Stomach (tissue), 8 donors: ENCODE measurements at regions not wholly inside any gene's neighbourhood (a gene's known extent, or its start where the extent isn't known, plus 50 kb on each side); places are given as distances from the start of the nearest gene placed in this dataset.

ENCODE experiments used
- DNase-seq, 2 donors: peaks; one replicate each; pipeline versions ENCODE4 v3.0.0 to v3.0.0-alpha.2; 2013 to 2019
- H3K27ac ChIP-seq, 5 donors: fragments of 200-600 bp in 4 of 5; sonication (generic) in 4 of 5; one replicate each; pipeline ENCODE4 v1.5.1; 2013 to 2019; ENCODE audit warnings: mild to moderate bottlenecking in 1 of 5, moderate library complexity in 1 of 5
- H3K27me3 ChIP-seq, 3 donors: fragments of 200-600 bp; sonication (generic); one replicate each; pipeline ENCODE4 v1.5.1; 2017 to 2019; ENCODE audit warnings: mixed run types in 1 of 3
- H3K36me3 ChIP-seq, 4 donors: fragments of 200-600 bp; sonication (generic); 1 replicate in 3 of 4; 2 replicates in 1 of 4; pipeline ENCODE4 v1.5.1; 2016 to 2019
- H3K4me1 ChIP-seq, 4 donors: fragments of 200-600 bp; sonication (generic); one replicate each; pipeline ENCODE4 v1.5.1; 2016 to 2019
- H3K4me3 ChIP-seq, 4 donors: fragments of 200-600 bp; sonication (generic) in 3 of 4; one replicate each; pipeline ENCODE4 v1.5.1; 2016 to 2019; ENCODE audit warnings: mild to moderate bottlenecking in 1 of 4
- H3K9me3 ChIP-seq, 4 donors: fragments of 200-600 bp; sonication (generic); one replicate each; pipeline ENCODE4 v1.5.1; 2016 to 2019
- CTCF ChIP-seq, 7 experiments: fragments of 450-650 bp in 4 of 7; fragments of 200-600 bp in 3 of 7; sonication (generic) in 3 of 7; IDR thresholded peaks; one replicate each; pipeline ENCODE4 v1.5.1; 2016 to 2019; ENCODE audit warnings: antibody characterized with exemption in 7 of 7, control low read depth in 2 of 7, mild to moderate bottlenecking in 1 of 7
- EP300 ChIP-seq: sonication (generic); formaldehyde crosslinking; IDR thresholded peaks from one replicate; pipeline ENCODE4 v1.6.1; 2017; ENCODE audit warnings: antibody characterized with exemption
- POLR2A ChIP-seq, 4 donors: fragments of 450-650 bp; IDR thresholded peaks; one replicate each; pipeline ENCODE4 v1.6.1; 2016; ENCODE audit warnings: antibody characterized with exemption in 4 of 4, control low read depth in 2 of 4, mild to moderate bottlenecking in 1 of 4, moderate library complexity in 1 of 4
- POLR2AphosphoS5 ChIP-seq, 3 donors: sonication (generic); formaldehyde crosslinking; IDR thresholded peaks; one replicate each; pipeline ENCODE4 v1.6.1; 2016; ENCODE audit warnings: antibody characterized with exemption in 3 of 3
- WGBS, 5 donors: extraction: QIAGEN DNeasy Blood & Tissue Kit in 3 of 5; methylation state at CpG; one replicate each; pipeline versions ENCODE4 v1.1.5 to v1.1.7; 2013 to 2018; 5-methylcytosine and 5-hydroxymethylcytosine counted together
- intact Hi-C: fragments of 100-400 bp; cut with DNase I; formaldehyde crosslinking; loops from one replicate; pipeline ENCODE4 v1.15.1; 2023; ENCODE audit warnings: low total_unique reads
- donor health status: healthy with polysubstance abuse.
- donor health status: Bipolar disorder and iron deficiency.
- donor health status: healthy.

- H3K9me3 ChIP-seq, result no peaks in the 10 kb centered on the region
- no peak overlapping the region for H3K27ac ChIP-seq
- DNase-seq, result peak in 1 of 2 donors; percentile 31
- no peaks in the 10 kb centered on the region for H3K4me1 ChIP-seq
- H3K4me3 ChIP-seq, result no peak overlapping the region
- WGBS, 5 donors, result 83 to 93% (median 90%) methylated on average over 1 of the region's 1 CpG
- TF ChIP-seq EP300 (no peak), POLR2A (IDR thresholded peaks at IDR 0.05) (no peak), POLR2AphosphoS5 (IDR thresholded peaks at IDR 0.05) (no peak), CTCF (IDR thresholded peaks at IDR 0.05) (no peak)
- no peaks in the 10 kb centered on the region for H3K27me3 ChIP-seq
- H3K36me3 ChIP-seq, result no peaks in the 10 kb centered on the region
- intact Hi-C loops, result no loop called here
These were observed 275.6 kb upstream of the CXCR4 start for GRCh38 chr2:136393514-136393913.

GRCh38 chr2:136392897-136393505 lies 275.1 kb upstream of the CXCR4 start:
- WGBS, 5 donors, result 74 to 93% (median 86%) methylated on average over 4 of the region's 4 CpGs
- Histone ChIP-seq H3K27ac (no peak overlapping the region), H3K27me3 (no peaks in the 10 kb centered on the region), H3K4me3 (no peak overlapping the region), H3K36me3 (no peaks in the 10 kb centered on the region), H3K4me1 (no peaks in the 10 kb centered on the region), H3K9me3 (no peaks in the 10 kb centered on the region)
- no peak for DNase-seq
- TF ChIP-seq CTCF (IDR thresholded peaks at IDR 0.05) (no peak), POLR2A (IDR thresholded peaks at IDR 0.05) (no peak), EP300 (no peak), POLR2AphosphoS5 (IDR thresholded peaks at IDR 0.05) (no peak)
- intact Hi-C loops, result no loop called here

GRCh38 chr2:136389809-136390208 lies 271.9 kb upstream of the CXCR4 start:
- Histone ChIP-seq H3K27ac (no peak overlapping the region), H3K4me3 (no peak overlapping the region), H3K9me3 (no peaks in the 10 kb centered on the region), H3K27me3 (no peaks in the 10 kb centered on the region), H3K36me3 (no peaks in the 10 kb centered on the region), H3K4me1 (peaks cover 0 to 5% (median 0%) of the 10 kb centered on the region in 4 donors)
- TF ChIP-seq POLR2AphosphoS5 (IDR thresholded peaks at IDR 0.05) (no peak), POLR2A (IDR thresholded peaks at IDR 0.05) (no peak), EP300 (no peak), CTCF (IDR thresholded peaks at IDR 0.05) (no peak)
- intact Hi-C loops, result no loop called here
- 22 to 42% (median 28%) methylated on average over 3 of the region's 3 CpGs for WGBS, 5 donors
- DNase-seq, result peak in 1 of 2 donors; percentile 45

- no peaks in the 10 kb centered on the region for H3K9me3 ChIP-seq
- DNase-seq, result peak in 1 of 2 donors; percentile 53
- H3K4me3 ChIP-seq, result no peak overlapping the region
- H3K27ac ChIP-seq, result no peak overlapping the region
- TF ChIP-seq CTCF (IDR thresholded peaks at IDR 0.05) (no peak), POLR2A (IDR thresholded peaks at IDR 0.05) (no peak), EP300 (no peak), POLR2AphosphoS5 (IDR thresholded peaks at IDR 0.05) (no peak)
- intact Hi-C loops, result no loop called here
- no peaks in the 10 kb centered on the region for H3K27me3 ChIP-seq
- WGBS, 5 donors, result 55 to 78% (median 65%) methylated on average over 3 of the region's 3 CpGs
- H3K36me3 ChIP-seq, result no peaks in the 10 kb centered on the region
- peaks cover 0 to 6% (median 2%) of the 10 kb centered on the region in 4 donors for H3K4me1 ChIP-seq
These were observed 268.1 kb upstream of the CXCR4 start for GRCh38 chr2:136386046-136386445.
